CMK (cell line): ENCODE measurements at regions not wholly inside any gene's neighbourhood (a gene's known extent, or its start where the extent isn't known, plus 50 kb on each side); places are given as distances from the start of the nearest gene placed in this dataset.

Experiments used
- DNase-seq: peaks from one replicate; pipeline ENCODE4 v3.0.0-alpha.2; 2010; ENCODE audit warnings: low read depth

- DNase-seq = no peak
These were observed 50.3 kb upstream of the TCF12 start for GRCh38 chr15:56868170-56868569.

DNA sequence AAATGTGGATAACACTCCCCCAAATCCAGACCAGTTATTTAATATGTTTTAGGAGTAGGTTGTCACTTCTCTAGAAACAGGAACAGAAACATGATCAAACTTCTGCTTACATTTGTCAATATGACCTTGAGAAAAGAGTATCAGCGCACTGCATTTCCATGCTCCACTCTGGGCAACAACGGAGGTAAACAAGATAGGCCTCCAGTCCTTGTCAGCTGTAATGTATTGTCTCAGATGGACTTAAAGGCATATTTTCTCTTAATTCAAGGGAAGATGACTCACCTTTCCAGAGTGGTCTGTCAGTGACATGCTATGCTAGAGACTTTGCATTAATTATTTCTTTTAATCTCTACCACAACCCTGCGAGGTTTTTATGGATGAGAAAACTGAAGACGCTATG, 51.6 kb upstream of the TCF12 start:
- no peak for DNase-seq

DNA sequence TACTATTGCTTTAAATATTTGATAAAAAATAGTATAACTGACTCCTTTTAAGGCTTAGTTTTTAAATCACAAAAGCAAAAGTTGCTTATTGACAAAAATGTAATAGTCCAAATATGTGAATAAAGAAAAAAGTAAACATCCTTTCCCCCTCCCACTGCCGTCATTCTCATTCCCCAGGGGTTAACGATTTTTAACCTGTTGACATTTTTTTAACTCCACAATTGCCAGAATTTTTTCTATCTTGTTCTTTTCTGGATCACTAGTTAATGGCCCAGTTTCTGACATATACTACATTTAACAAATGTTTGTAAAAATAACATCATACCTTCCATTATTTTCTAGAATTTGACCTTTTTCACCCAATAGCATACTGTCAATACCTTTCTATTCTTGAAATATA, 60.6 kb upstream of the TCF12 start:
- no peak for DNase-seq

DNA sequence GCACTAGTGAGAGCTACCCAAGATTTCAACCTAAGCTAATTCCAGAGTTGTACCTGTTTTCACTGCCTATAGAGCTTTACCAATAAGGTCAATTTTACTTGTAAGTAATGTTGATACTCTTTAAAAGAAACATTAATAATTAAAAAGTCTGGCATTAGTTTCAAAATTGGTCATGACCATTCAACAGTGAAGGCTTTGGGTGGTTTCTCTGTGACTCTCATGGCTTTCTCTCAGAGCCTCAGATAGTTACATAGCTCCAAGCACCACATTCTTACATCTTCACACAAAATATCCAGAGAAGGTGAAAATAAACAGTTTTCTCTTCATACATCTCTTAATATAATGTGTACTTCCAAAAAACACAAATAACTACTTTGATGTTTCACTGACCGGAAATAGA, 61.5 kb upstream of the TCF12 start:
- DNase-seq = no peak

DNA sequence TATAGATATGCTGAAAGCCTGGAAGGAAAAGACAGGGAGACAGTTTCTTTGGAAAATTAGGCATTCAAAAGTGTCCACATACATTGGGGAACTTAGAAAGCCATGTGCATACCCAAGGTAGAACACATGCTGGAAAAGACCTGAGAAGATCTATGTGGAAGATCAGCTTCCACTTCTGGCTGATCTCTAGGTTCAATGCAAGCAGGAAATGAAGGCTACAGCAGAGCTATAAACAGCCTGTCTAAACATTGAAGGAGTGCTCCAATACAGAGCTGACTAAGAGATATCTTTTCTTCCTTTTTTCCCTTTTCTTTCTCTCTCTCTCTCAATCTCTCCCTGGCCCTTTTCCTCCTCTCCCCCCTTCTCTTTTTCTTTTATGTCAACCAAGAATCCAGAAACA, 73.6 kb upstream of the TCF12 start:
- no peak for DNase-seq

DNA sequence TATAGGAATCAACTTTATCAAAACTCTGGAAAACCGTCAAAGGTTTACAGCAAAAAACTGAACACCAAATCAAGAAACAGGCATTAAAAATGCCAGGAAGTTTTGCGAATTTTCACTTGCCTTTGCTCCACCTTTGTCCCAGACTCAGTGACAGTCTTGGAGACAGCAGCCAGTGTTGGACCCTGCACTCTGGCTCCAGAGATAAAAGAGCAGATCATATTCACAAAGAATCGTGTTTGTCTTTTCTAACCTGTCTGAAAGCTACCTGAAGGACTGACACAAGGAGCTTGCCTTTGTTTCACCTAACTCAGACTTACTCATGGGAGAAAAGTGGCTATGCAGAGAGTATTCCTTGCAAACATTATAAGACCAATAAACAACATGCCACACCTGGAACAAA, 74.0 kb upstream of the TCF12 start:
- no peak for DNase-seq

DNA sequence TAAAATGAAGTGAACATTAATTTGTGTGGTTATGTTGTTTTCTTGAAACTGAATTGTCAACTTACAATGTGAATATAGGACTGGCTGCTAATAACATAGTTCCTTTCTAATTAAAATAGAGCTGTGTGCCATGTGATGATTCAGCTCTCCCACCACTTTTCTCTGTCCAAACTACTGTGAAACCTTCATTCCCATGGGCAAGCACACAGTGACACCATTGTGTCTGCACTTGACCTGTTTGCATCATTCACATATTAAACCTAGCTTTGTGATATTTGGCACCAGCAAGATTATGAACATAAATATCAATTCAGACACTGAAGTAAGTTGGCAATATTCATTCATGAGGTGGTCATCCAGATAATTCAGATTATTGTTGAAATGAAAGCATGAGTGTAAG, 78.8 kb upstream of the TCF12 start:
- no peak for DNase-seq

GRCh38 chr15:56839099-56839498, 79.3 kb upstream of the TCF12 start:
- no peak for DNase-seq

DNA sequence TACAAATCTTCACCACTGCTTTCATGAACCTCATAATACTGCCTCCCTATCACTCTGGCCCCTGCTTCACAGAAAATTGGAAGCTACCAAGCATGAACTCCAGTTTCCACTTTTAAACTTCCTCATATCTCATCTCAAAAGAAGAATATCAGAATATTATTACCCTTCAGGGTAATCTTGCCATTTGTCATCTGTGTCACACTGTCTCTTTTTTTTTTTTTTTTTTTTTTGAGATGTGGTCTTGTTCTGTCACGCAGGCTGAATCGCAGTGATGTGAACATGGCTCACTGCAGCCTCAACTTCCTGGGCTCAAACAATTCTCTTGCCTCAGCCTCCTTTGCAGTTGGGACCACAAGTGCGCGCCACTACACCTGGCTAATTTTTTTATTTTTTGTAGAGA, 80.4 kb upstream of the TCF12 start:
- DNase-seq = no peak

DNA sequence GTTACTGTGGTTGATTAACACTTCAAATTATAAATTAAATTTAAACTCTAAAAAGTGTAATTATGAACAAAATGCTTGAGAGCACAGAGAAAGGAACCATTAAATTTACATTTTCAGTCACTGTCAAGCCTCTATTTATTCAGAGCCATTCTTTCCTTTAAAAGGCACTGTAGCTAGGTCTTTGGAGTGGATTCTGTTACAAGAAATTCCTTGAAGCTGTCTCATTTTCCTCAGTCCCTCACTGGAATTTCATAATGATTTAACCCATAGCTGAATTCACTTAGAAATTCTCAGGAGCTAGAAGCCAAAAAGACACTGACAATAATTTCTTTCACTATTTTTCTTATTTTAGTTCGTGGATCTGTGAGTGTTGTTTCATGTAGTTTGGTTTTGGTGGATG, 81.2 kb upstream of the TCF12 start:
- no peak for DNase-seq

DNA sequence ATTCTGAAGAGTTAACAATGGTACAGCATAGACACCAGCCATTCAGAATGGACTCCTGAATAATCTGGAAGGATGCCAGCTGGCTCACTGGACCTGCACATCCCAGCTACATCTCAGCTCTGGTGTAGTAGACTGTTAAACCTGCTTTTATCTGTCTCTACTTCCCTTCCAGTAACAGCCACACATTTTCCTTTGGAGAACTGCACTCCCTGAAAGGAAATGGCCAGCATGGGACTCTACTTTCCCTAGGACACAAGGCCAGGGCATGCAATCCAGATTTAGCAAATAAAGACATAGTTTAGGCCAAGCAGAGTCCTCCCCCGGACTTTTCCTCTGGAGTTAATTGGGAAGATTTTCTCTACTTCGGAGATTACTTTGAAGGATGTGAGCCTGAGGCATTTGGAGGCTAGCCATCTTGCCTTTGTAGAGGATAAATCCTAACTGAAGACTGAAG, 82.7 kb upstream of the TCF12 start:
- no peak for DNase-seq

- DNase-seq = no peak
These were observed 86.3 kb upstream of the TCF12 start for GRCh38 chr15:56832125-56832524.

GRCh38 chr15:56831467-56832005, 86.9 kb upstream of the TCF12 start:
- no peak for DNase-seq

DNA sequence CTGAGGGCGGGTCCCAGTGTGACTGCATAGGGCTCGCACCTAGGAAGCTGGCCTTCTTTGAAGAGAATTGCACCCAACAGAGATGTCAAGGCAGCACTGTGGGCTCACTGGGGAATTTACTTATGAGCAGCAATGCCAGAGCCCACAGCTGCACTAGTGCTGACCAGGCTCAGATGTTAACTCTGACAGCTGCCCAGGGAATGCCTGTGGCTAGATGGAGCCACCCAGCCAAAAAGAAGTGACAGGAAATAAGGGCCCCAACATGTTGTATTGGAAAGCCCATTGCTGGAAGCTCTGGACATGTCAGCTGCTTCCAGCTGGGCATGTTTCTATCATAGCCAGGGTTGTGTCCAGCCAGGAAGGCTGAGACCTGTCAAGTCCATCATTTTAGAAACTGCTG, 90.9 kb upstream of the ZNF280D start:
- no peak for DNase-seq

DNA sequence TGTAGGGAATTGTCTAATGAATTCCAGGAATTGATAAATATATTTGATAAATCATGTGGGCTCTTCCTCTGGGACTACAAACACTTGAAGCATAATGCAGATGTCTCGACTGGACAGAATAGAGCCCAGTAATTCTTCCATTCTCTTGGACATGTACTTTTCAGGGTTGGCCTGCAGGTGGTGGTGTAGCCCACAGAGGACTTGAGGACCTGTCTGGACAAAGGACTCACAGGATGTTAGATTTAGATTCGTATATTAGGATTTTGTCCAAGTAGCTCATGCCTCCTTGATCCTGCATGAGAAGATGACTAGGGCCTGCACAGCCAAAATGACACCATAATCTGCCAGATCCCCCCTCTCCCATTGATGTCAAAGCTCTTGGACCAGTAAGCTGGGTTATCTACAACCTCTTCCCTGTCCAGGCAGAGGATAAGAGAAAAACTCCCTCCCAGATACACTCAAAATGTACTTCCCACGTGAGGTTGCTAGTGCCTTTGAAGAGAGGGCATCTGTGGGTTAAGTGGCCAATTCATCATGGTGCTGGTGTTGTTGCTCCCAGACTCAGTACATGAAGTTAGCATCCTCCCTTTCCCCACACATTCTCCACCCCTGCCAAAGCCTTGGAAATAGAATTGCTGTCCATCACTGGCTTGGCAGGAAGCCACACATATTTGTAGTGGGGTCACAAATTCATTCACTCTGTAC, 88.6 kb upstream of the ZNF280D start:
- DNase-seq = peak; percentile 17

- no peak for DNase-seq
These were observed 87.0 kb upstream of the ZNF280D start for GRCh38 chr15:56820333-56820732.

DNA sequence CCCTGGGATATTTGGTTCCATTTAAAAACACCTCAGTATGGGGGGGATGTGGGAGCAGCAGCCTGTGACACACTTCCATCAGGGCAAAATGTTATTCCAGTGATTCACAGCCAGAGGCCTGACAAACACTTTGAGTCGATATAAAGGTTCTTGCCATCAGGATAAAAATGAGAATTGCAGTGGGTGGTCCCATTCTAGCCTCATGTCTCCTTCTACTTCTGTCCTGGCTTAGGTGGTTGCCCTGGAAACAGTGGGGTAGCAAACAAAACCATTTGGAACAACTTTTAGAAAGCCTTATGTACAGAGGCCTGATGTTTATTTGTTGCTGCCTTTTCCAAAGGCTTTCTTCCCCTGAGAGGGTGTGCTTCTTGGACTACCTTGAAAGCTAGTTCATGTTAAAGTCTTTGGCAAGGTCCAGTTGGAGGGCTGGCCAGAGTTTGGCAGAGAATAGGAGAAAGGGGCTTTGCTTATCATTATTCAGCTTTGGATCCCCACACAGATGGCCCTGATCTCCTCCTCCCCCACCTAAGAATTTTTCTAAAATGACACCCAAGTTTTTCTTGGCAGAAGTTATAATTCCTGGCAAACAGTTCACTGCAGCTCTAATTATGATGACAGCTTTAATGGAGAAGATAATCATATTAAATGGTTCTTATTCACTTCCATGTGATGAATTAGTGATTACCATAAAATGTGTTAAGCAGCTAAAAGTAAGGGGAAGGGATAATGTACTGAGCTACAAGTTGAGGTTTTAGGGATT, 84.2 kb upstream of the ZNF280D start:
- DNase-seq = no peak

GRCh38 chr15:56816781-56817180, 83.5 kb upstream of the ZNF280D start:
- DNase-seq = no peak

GRCh38 chr15:56815247-56815646, 81.9 kb upstream of the ZNF280D start:
- peak; percentile 78 for DNase-seq

GRCh38 chr15:56814429-56814828, 81.1 kb upstream of the ZNF280D start:
- DNase-seq = no peak

DNA sequence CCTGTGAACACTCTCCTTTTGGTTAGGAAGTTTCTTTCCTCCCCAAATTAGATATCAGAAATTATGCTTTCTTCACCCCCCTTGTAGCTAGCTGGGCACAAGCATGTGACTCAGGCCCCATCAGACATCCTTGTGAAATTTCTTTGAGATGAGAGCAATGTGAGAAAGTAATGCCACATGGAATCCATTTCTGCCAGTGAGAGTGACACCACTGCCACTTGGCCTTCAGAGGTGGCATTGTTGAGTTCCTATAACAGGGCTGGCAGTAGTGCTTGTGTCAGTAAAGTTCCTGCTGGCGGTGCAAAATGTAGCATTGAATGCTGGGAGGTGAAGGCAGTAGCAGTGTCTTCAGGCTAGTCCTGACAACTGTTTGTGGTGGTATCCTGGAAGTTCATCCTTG, 80.7 kb upstream of the ZNF280D start:
- no peak for DNase-seq

DNA sequence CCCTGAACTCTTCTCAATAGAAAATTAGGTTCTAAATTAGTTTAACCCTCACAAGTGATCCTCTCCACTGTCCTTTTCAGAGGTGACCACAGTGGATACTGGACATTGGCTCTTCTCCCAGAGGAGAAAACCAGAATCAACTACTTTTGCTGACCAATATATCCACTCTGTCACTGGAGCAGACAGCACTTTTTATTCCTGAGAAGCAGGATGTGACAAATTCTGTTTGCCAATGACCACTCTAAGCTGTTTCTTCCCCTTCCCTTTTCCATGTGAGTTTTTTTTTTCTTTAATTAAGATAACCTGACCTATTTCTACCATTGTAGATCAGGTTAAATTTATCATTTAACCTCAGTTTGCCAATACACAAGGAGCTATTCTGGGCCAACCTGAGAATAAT, 79.7 kb upstream of the ZNF280D start:
- DNase-seq = no peak

DNA sequence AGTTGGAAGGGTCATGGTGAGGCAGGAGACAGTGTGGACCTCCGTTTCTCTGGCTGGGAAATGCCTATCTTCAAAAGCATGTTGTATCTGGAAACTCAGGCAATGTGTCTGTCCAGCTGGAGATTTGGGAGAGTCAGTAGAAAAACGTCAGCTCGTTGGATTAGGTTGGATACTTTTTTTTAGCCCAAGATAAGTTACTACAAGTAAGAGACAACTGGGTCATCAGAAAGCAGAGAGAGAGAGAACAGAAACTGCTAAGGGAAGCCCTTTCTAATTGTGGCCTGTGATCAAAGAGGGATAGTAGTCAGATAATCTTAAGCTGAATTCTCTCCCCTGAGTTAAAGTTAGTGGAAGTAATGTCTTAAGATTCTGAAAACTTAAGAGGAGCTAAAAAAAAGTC, 78.9 kb upstream of the ZNF280D start:
- no peak for DNase-seq

DNA sequence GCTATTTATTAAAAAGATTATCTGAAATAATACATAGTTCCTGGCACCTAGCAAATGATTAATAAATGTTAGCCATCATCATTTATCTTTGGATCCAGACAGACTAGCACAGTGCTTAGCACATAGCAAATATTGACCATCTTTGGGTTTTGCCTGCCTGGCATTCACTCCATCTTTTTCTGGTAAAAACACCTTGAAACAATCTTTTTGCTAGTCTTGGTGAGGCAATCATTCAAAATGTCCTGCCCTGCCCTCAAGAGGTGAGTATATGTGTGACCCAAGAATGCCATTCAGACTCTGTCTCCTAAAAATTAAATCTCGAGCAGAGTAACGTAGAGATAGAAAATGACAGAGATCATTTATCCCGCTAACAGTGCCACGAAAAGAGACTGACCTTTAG, 78.3 kb upstream of the ZNF280D start:
- no peak for DNase-seq
